GM23338 (cell line): ENCODE measurements at regions not wholly inside any gene's neighbourhood (a gene's known extent, or its start where the extent isn't known, plus 50 kb on each side); places are given as distances from the start of the nearest gene placed in this dataset.

ENCODE experiments used
- ATAC-seq: fragments of 200-7000 bp; cut with Tn5 transposase; 3 replicates; pipeline ENCODE4 v1.9.1; 2020
- DNase-seq: peaks from one replicate; pipeline ENCODE4 v3.0.0-alpha.2; 2015; ENCODE audit warnings: low spot score
- H2AFZ ChIP-seq: fragments of 200-600 bp; sonication (generic); 2 replicates; pipeline ENCODE4 v1.8.0; 2016; ENCODE audit warnings: antibody characterized with exemption, mild to moderate bottlenecking, moderate library complexity
- H3F3A ChIP-seq: fragments of 200-600 bp; sonication (generic); replicated peaks from 2 replicates; pipeline ENCODE4 v1.8.0; 2017; ENCODE audit warnings: antibody characterized with exemption, mixed run types, low read depth
- H3K27ac ChIP-seq: fragments of 200-600 bp; sonication (generic); 2 replicates; pipeline ENCODE4 v1.6.1; 2016; ENCODE audit warnings: low read depth
- H3K27me3 ChIP-seq: fragments of 200-600 bp; sonication (generic); 2 replicates; pipeline ENCODE4 v1.8.0; 2016; ENCODE audit warnings: mild to moderate bottlenecking, mixed run types, moderate library complexity; ENCODE audit not compliant: insufficient read depth
- H3K36me3 ChIP-seq: fragments of 200-600 bp; sonication (generic); 2 replicates; pipeline ENCODE4 v1.8.0; 2016; ENCODE audit warnings: mild to moderate bottlenecking; ENCODE audit not compliant: insufficient read depth
- H3K4me1 ChIP-seq: fragments of 200-600 bp; sonication (generic); 2 replicates; pipeline ENCODE4 v1.8.0; 2016; ENCODE audit warnings: mild to moderate bottlenecking, moderate library complexity; ENCODE audit not compliant: insufficient read depth
- H3K4me2 ChIP-seq: fragments of 200-600 bp; sonication (generic); 2 replicates; pipeline ENCODE4 v1.7.1; 2017; ENCODE audit warnings: mixed run types
- H3K4me3 ChIP-seq: fragments of 200-600 bp; sonication (generic); 2 replicates; pipeline ENCODE4 v1.6.1; 2016; ENCODE audit warnings: mixed run types
- H3K79me2 ChIP-seq: fragments of 200-600 bp; sonication (generic); replicated peaks from 2 replicates; pipeline ENCODE4 v1.8.0; 2017; ENCODE audit warnings: mild to moderate bottlenecking; ENCODE audit not compliant: insufficient read depth
- H3K9me2 ChIP-seq: fragments of 200-600 bp; sonication (generic); 2 replicates; pipeline ENCODE4 v1.8.0; 2017; ENCODE audit not compliant: insufficient read depth
- H4K20me1 ChIP-seq: fragments of 200-600 bp; sonication (generic); replicated peaks from 2 replicates; pipeline ENCODE4 v1.8.0; 2017; ENCODE audit warnings: mild to moderate bottlenecking; ENCODE audit not compliant: insufficient read depth
- H3K27ac Mint-ChIP-seq: 2 replicates; pipeline ENCODE4 v1.8.0; 2020; ENCODE audit warnings: inconsistent platforms, mild to moderate bottlenecking, moderate library complexity, mixed read lengths
- H3K27me3 Mint-ChIP-seq: 3 replicates; pipeline ENCODE4 v1.8.0; 2022; ENCODE audit warnings: low read depth, mild to moderate bottlenecking, moderate library complexity, mixed read lengths, inconsistent platforms; ENCODE audit not compliant: insufficient read depth, poor library complexity
- H3K36me3 Mint-ChIP-seq: 3 replicates; pipeline ENCODE4 v1.8.0; 2021; ENCODE audit warnings: low read depth, mild to moderate bottlenecking, inconsistent platforms, moderate library complexity, mixed read lengths
- H3K4me1 Mint-ChIP-seq: 3 replicates; pipeline ENCODE4 v1.8.0; 2020; ENCODE audit warnings: mild to moderate bottlenecking, inconsistent platforms, mixed read lengths
- H3K4me3 Mint-ChIP-seq: 3 replicates; pipeline ENCODE4 v1.8.0; 2021; ENCODE audit warnings: moderate library complexity, mild to moderate bottlenecking, inconsistent platforms, mixed read lengths
- H3K9me3 Mint-ChIP-seq: 3 replicates; pipeline ENCODE4 v1.8.0; 2020; ENCODE audit warnings: moderate library complexity, mild to moderate bottlenecking, inconsistent platforms, mixed read lengths
- CREB1 ChIP-seq: fragments of 250-450 bp; sonication (Bioruptor Pico); IDR thresholded peaks from 2 replicates; pipeline ENCODE4 v1.5.0; 2020; ENCODE audit warnings: low read depth, mild to moderate bottlenecking, moderate library complexity
- CTCF ChIP-seq, 2 experiments: fragments of 200-600 bp in 1 of 2; sonication (generic) in 1 of 2; conservative IDR thresholded peaks; 2 replicates each; pipeline versions ENCODE4 v1.5.1 to v1.6.1; 2016 to 2017; ENCODE audit warnings: antibody characterized with exemption in 2 of 2, low read depth in 2 of 2, mild to moderate bottlenecking in 2 of 2, moderate library complexity in 1 of 2
- ETS1 ChIP-seq: IDR thresholded peaks from 2 replicates; pipeline ENCODE4 v1.6.1; 2016; ENCODE audit warnings: antibody characterized with exemption
- EZH2 ChIP-seq: fragments of 200-600 bp; sonication (generic); IDR thresholded peaks from one replicate; pipeline ENCODE4 v1.8.0; 2017; ENCODE audit warnings: antibody characterized with exemption, mild to moderate bottlenecking, low read depth; ENCODE audit not compliant: unreplicated experiment
- EZH2phosphoT487 ChIP-seq: fragments of 200-600 bp; sonication (generic); IDR thresholded peaks from one replicate; pipeline ENCODE4 v1.8.1; 2018; ENCODE audit warnings: antibody characterized with exemption; ENCODE audit not compliant: unreplicated experiment
- JUNB ChIP-seq: IDR thresholded peaks from one replicate; pipeline ENCODE4 v1.6.1; 2016; ENCODE audit warnings: antibody characterized with exemption; ENCODE audit not compliant: unreplicated experiment
- POLR2AphosphoS5 ChIP-seq: IDR thresholded peaks from 2 replicates; pipeline ENCODE4 v1.6.1; 2016; ENCODE audit warnings: antibody characterized with exemption, low read depth
- REST ChIP-seq: IDR thresholded peaks from one replicate; pipeline ENCODE4 v1.6.1; 2018; ENCODE audit warnings: antibody characterized with exemption; ENCODE audit not compliant: unreplicated experiment
- ZNF331 ChIP-seq: fragments of 250-450 bp; sonication (Bioruptor Pico); IDR thresholded peaks from 2 replicates; pipeline ENCODE4 v1.5.0; 2020; ENCODE audit warnings: low read depth, mild to moderate bottlenecking, moderate library complexity
- TF ChIP-seq, protein P1 (sequence below): fragments of 250-450 bp; sonication (Bioruptor Pico); IDR thresholded peaks from 2 replicates; pipeline ENCODE4 v1.5.0; 2020; ENCODE audit warnings: mild to moderate bottlenecking, moderate library complexity

DNA sequence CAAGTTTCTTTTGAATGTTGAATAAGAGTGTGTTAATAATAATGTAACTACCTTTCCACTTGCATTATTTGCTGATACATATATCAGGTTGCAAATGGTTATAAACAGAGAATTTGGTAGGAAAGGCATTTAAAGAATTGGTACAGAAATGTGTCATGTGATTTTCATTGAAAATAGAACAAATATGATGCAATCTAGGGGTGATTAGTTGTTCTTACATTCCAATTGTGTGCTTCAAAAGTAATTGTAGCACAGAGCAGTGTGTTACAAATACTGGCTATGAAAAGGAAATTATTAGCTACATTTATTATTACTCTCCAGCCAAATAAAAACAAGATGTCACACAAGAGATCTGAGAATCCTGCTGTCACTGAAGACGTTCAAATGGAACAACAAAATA, 61.8 kb upstream of the PRDM9 start:
- no peaks in the 10 kb centered on the region for H3K36me3 Mint-ChIP-seq
- DNase-seq (no peak), ATAC-seq (no peak)
- Histone ChIP-seq H3K9me2 (peaks cover 4% of the 10 kb centered on the region; the same call in 1 of the 2 replicates), H4K20me1 (no peaks in the 10 kb centered on the region), H3K27ac (no peak overlapping the region), H3F3A (no peaks in the 10 kb centered on the region), H3K4me2 (no peak overlapping the region), H3K4me1 (no peaks in the 10 kb centered on the region), H3K4me3 (no peak overlapping the region), H3K79me2 (no peaks in the 10 kb centered on the region), H3K36me3 (no peaks in the 10 kb centered on the region), H3K27me3 (no peaks in the 10 kb centered on the region), H2AFZ (no peak overlapping the region)
- H3K9me3 Mint-ChIP-seq: no peaks in the 10 kb centered on the region
- no peaks in the 10 kb centered on the region for H3K27me3 Mint-ChIP-seq
- H3K27ac Mint-ChIP-seq: no peak overlapping the region
- no peak overlapping the region for H3K4me3 Mint-ChIP-seq
- H3K4me1 Mint-ChIP-seq: 0 out of 3 replicates have a peak, but pooled peaks cover 4% of the 10 kb centered on the region
- TF ChIP-seq EZH2: no peak
- no peak for TF ChIP-seq POLR2AphosphoS5
- TF ChIP-seq ZNF331 (CRISPR knock-in tag): no peak
- TF ChIP-seq, protein P1, sequence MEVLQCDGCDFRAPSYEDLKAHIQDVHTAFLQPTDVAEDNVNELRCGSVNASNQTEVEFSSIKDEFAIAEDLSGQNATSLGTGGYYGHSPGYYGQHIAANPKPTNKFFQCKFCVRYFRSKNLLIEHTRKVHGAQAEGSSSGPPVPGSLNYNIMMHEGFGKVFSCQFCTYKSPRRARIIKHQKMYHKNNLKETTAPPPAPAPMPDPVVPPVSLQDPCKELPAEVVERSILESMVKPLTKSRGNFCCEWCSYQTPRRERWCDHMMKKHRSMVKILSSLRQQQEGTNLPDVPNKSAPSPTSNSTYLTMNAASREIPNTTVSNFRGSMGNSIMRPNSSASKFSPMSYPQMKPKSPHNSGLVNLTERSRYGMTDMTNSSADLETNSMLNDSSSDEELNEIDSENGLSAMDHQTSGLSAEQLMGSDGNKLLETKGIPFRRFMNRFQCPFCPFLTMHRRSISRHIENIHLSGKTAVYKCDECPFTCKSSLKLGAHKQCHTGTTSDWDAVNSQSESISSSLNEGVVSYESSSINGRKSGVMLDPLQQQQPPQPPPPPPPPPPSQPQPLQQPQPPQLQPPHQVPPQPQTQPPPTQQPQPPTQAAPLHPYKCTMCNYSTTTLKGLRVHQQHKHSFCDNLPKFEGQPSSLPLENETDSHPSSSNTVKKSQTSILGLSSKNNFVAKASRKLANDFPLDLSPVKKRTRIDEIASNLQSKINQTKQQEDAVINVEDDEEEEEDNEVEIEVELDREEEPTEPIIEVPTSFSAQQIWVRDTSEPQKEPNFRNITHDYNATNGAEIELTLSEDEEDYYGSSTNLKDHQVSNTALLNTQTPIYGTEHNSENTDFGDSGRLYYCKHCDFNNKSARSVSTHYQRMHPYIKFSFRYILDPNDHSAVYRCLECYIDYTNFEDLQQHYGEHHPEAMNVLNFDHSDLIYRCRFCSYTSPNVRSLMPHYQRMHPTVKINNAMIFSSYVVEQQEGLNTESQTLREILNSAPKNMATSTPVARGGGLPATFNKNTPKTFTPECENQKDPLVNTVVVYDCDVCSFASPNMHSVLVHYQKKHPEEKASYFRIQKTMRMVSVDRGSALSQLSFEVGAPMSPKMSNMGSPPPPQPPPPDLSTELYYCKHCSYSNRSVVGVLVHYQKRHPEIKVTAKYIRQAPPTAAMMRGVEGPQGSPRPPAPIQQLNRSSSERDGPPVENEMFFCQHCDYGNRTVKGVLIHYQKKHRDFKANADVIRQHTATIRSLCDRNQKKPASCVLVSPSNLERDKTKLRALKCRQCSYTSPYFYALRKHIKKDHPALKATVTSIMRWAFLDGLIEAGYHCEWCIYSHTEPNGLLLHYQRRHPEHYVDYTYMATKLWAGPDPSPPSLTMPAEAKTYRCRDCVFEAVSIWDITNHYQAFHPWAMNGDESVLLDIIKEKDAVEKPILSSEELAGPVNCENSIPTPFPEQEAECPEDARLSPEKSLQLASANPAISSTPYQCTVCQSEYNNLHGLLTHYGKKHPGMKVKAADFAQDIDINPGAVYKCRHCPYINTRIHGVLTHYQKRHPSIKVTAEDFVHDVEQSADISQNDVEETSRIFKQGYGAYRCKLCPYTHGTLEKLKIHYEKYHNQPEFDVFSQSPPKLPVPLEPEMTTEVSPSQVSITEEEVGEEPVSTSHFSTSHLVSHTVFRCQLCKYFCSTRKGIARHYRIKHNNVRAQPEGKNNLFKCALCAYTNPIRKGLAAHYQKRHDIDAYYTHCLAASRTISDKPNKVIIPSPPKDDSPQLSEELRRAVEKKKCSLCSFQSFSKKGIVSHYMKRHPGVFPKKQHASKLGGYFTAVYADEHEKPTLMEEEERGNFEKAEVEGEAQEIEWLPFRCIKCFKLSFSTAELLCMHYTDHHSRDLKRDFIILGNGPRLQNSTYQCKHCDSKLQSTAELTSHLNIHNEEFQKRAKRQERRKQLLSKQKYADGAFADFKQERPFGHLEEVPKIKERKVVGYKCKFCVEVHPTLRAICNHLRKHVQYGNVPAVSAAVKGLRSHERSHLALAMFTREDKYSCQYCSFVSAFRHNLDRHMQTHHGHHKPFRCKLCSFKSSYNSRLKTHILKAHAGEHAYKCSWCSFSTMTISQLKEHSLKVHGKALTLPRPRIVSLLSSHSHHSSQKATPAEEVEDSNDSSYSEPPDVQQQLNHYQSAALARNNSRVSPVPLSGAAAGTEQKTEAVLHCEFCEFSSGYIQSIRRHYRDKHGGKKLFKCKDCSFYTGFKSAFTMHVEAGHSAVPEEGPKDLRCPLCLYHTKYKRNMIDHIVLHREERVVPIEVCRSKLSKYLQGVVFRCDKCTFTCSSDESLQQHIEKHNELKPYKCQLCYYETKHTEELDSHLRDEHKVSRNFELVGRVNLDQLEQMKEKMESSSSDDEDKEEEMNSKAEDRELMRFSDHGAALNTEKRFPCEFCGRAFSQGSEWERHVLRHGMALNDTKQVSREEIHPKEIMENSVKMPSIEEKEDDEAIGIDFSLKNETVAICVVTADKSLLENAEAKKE (CRISPR knock-in tag): no peak
- TF ChIP-seq REST: no peak
- TF ChIP-seq CTCF (conservative IDR thresholded peaks at IDR 0.05; ENCODE audit: low read depth in 2 of 2): no peak
- TF ChIP-seq EZH2phosphoT487: no peak
- no peak for TF ChIP-seq JUNB
- TF ChIP-seq CREB1: no peak
- no peak for TF ChIP-seq ETS1
